ENCODE measurements at regions not wholly inside any gene's neighbourhood (a gene's known extent, or its start where the extent isn't known, plus 50 kb on each side); places are given as distances from the start of the nearest gene placed in this dataset.

GRCh38 chr16:85506635-85506911 is 106.5 kb upstream of the GSE1 start:
- TF ChIP-seq, protein P1, sequence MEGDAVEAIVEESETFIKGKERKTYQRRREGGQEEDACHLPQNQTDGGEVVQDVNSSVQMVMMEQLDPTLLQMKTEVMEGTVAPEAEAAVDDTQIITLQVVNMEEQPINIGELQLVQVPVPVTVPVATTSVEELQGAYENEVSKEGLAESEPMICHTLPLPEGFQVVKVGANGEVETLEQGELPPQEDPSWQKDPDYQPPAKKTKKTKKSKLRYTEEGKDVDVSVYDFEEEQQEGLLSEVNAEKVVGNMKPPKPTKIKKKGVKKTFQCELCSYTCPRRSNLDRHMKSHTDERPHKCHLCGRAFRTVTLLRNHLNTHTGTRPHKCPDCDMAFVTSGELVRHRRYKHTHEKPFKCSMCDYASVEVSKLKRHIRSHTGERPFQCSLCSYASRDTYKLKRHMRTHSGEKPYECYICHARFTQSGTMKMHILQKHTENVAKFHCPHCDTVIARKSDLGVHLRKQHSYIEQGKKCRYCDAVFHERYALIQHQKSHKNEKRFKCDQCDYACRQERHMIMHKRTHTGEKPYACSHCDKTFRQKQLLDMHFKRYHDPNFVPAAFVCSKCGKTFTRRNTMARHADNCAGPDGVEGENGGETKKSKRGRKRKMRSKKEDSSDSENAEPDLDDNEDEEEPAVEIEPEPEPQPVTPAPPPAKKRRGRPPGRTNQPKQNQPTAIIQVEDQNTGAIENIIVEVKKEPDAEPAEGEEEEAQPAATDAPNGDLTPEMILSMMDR (IDR thresholded peaks at IDR 0.05; ENCODE audit: borderline replicate concordance, insufficient read depth, low read depth, low read length), result no peak
- no peak overlapping the region for H3K4me3 ChIP-seq (ENCODE audit: low read depth, low read length)

GRCh38 chr16:85507342-85507741 is 105.8 kb upstream of the GSE1 start:
- H3K4me3 ChIP-seq (ENCODE audit: low read depth, low read length), result no peak overlapping the region
- TF ChIP-seq, protein P1 (IDR thresholded peaks at IDR 0.05; ENCODE audit: borderline replicate concordance, insufficient read depth, low read depth, low read length), result no peak

GRCh38 chr16:85508388-85508787 is 104.7 kb upstream of the GSE1 start:
- TF ChIP-seq, protein P1 (IDR thresholded peaks at IDR 0.05; ENCODE audit: borderline replicate concordance, insufficient read depth, low read depth, low read length), result no peak
- H3K4me3 ChIP-seq (ENCODE audit: low read depth, low read length), result no peak overlapping the region

GRCh38 chr16:85508993-85509392 is 104.1 kb upstream of the GSE1 start:
- H3K4me3 ChIP-seq (ENCODE audit: low read depth, low read length), result no peak overlapping the region
- TF ChIP-seq, protein P1 (IDR thresholded peaks at IDR 0.05; ENCODE audit: borderline replicate concordance, insufficient read depth, low read depth, low read length), result no peak

DNA sequence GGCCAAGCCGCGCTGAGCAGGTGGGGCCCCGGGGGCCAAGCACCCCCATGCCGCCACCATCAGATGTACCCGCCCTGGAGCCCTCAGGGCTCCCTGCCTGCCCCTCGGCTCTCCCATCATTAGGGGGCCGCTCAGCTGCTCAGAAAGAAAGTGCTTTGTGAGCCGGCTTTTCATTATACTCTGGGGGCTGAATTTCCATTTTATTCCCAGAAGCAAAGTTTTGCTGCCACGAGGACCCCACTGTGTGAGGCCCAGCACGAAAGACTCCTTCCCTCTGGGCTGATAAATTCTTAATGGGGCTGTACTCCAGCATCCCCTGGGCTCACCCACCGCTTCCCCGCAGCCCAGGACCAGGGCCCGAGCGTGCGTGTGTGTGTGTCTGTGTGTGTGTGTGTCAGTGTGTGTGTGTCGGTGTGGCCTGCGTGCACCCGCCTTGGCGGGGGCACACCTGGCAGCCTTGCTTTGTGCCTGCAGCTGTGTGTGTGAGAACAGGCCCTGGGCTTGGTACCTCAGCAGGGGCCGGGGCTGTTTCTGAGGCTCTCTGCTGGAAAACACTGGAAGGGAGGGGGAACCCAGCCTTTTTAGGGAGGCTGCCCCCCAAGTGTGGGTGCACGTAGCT is 103.0 kb upstream of the GSE1 start:
- TF ChIP-seq, protein P1 (IDR thresholded peaks at IDR 0.05; ENCODE audit: borderline replicate concordance, insufficient read depth, low read depth, low read length), result no peak
- H3K4me3 ChIP-seq (ENCODE audit: low read depth, low read length), result no peak overlapping the region

- H3K4me3 ChIP-seq (ENCODE audit: low read depth, low read length), result no peak overlapping the region
- TF ChIP-seq, protein P1 (IDR thresholded peaks at IDR 0.05; ENCODE audit: borderline replicate concordance, insufficient read depth, low read depth, low read length), result no peak
Measured at GRCh38 chr16:85511938-85512807, 100.9 kb upstream of the GSE1 start.

GRCh38 chr16:85512808-85513115 is 100.4 kb upstream of the GSE1 start:
- TF ChIP-seq, protein P1 (IDR thresholded peaks at IDR 0.05; ENCODE audit: borderline replicate concordance, insufficient read depth, low read depth, low read length), result no peak
- no peak overlapping the region for H3K4me3 ChIP-seq (ENCODE audit: low read depth, low read length)

Data from GM12875 (cell line).